ELF-1 (cell line): ENCODE measurements at regions not wholly inside any gene's neighbourhood (a gene's known extent, or its start where the extent isn't known, plus 50 kb on each side); places are given as distances from the start of the nearest gene placed in this dataset.
"Not testable (repeated sequence)": the region's sequence is repeated elsewhere in the genome, so short reads cannot be mapped to it uniquely, and the experiment has no call there.

Source experiments
- DNase-seq: peaks from one replicate; pipeline ENCODE4 v3.0.0-alpha.2; 2016; ENCODE audit warnings: low read depth, low spot score

GRCh38 chr5:17966640-17967402, 332.6 kb downstream of the TAF11L14 start:
- DNase-seq: no peak

DNA sequence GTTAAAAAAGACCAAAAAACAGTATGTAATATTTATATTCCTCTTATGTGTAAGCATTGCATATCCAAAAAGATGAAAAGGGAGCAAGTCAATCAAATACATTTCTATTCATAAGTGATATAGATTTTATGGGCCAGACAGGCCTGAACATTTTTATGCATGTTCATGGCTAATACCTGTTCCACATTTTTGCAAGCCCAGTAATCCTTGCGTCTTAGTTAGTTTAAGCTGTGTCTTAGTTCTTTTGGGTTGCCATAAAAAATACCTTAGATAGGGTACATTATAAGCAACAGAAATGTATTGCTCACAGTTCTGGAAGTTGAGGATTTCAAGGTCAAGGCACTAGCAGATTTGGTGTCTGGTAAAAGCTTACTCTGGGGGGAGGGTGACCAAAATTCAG, 342.1 kb downstream of the TAF11L14 start:
- DNase-seq: no peak

- DNase-seq: no peak
These were observed 344.7 kb downstream of the TAF11L14 start for GRCh38 chr5:17978954-17979353.

DNA sequence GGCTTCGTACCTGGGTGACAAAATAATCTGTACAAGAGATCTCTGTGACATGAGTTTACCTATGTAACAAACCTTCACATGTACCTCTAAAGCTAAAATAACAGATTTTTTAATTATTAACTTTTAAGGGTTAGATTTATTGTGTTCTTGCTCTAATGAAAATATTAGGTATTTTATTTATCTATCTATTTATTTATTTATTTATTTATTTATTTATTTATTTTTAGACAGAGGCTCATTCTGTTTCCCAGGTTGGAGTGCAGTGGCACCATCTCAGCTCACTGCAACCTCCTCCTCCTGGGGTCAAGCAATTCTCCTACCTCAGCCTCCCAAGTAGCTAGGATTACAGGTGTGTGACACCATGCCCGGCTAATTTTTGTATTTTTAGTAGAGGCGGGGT, 348.4 kb downstream of the TAF11L14 start:
- DNase-seq: not testable (repeated sequence)

DNA sequence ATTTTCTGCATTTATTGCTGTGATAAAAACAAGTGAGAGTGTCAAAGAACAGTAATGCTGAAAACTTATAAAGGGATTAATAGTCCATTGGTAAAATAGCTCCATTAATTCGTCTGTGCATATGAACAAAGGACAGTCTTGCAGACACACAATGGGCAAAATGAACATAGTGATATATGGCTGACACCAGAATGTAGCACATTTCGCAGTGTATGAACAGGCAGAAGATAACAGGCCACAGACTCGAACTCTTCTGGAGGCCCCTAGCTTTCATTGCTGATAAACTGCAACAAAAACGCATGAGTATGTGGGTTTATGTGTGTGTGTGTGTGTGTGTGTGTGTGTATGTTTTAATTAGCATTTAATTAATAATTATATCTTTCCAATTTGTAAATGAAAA, 354.8 kb downstream of the TAF11L14 start:
- DNase-seq: no peak

DNA sequence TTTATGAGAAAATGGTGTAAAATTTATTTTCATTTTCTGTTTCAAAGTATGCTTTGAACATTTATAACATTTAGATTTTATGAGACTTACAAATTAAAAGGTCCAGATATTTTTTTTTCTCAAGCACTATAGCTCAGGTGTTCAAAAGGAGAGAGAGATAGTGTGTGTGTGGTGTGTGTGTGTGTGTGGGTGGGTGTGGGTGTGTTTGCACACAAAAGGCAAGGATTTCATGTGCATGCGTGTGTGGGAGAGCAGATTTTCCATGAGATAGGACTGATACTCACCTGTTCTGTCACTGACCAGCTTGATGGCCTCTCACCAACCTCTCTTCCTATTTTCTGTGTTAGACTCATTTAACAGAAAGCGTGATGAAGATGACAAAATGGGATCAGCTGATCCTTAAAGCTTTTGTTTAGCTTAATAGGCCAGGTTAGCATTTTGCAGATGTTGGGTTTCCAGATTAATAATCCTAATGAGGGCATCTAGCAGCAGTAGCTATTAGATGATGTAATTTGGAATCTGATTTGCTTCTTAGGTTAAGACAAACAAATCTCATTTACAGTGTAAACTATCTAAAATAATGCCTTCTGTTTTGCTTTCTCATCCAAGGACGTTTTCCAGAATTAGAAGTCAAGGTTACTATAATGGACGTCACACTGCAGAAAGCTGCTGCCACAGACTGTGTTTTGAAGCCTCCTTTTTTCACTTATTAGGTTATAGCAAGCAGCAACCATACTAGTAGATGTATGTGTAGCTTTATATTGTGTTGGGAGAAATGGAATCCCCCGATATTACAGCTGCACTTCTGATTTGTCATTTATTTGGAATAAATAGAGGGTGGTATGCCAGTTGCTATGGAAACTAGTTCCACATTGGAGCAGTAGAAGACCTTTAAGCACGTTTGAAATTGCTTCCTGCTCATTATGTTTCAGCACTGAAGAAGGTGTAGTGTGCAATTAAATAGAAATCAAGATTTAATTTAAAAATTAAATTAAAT, 355.6 kb downstream of the TAF11L14 start:
- DNase-seq: no peak

GRCh38 chr5:17991775-17992174, 357.5 kb downstream of the TAF11L14 start:
- DNase-seq: no peak

DNA sequence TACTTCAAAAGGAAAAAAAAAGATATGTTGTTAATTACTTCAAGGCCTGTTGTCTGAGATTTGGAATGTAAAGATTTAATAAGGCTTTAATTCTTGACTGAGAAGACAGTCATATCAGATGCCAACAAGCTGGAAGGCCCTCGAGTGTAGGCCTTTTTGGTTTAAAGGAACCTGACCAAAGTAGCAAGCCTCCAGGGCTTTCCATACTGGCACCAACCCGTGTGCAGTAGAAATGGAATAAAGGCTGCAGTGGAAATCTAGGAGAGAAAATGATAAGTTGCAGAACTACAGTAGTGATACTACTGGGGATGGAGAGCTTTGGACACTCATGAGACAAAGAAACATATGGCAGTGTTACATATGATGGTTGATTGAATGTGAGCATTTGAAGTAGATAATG, 358.0 kb downstream of the TAF11L14 start:
- no peak for DNase-seq

- DNase-seq: no peak
These were observed 361.7 kb downstream of the TAF11L14 start for GRCh38 chr5:17995997-17996396.

- no peak for DNase-seq
These were observed 365.6 kb downstream of the TAF11L14 start for GRCh38 chr5:17999858-18000257.

GRCh38 chr5:18000744-18001143, 366.5 kb downstream of the TAF11L14 start:
- DNase-seq: no peak

DNA sequence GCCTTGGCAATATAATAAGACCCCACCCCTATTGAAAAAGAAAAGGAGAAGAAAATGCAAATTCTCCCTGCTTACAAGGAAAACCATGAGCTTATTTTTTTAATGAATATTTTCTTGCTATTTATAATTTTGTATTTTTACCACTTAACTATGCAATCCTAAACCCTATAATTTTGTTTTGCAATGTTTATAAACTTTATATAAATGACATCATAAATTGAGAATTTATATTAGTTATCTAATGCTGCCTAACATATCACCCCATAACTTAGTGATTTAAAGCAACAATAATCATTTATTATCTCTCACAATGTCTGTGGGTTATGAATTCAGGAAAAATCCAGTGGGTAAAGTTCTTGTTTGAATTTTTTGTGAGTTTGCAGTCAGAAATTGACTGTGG, 369.1 kb downstream of the TAF11L14 start:
- DNase-seq: no peak

DNA sequence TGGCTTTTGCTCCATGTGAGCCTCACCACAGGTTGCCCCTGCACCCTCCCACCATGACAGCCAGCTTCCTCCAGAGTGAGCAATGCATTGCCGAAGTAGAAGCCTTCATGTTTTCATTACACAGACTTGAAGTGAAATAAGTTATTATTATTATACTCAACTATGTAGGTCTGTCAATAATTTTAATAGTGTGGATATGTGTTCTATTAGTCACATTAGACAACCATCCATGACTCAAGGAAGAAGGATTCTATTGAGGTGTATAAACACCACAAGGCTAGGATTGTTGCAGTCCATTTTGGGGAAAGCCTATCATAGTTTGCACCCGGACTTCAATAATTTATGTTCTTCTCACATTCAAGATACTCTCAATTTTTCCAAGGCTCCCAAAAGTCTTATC, 369.5 kb downstream of the TAF11L14 start:
- DNase-seq: no peak

DNA sequence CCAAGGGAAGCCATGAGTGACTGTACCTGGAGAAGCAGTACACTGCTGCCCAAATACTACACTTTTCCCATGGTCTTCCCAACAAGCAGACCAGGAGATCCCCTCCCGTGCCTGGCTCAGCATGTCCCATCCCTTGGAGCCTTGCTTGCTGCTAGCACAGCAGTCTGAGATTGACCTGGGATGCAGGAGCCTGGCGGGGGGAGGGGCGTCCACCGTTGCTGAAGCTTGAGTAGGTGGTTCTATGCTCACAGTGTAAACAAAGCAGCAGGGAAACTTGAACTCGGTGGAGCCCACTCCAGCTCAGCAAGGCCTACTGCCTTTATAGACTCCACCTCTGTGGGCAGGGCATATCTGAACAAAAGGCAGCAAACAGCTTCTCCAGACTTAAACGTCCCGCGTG, 372.0 kb downstream of the TAF11L14 start:
- not testable (repeated sequence) for DNase-seq

DNA sequence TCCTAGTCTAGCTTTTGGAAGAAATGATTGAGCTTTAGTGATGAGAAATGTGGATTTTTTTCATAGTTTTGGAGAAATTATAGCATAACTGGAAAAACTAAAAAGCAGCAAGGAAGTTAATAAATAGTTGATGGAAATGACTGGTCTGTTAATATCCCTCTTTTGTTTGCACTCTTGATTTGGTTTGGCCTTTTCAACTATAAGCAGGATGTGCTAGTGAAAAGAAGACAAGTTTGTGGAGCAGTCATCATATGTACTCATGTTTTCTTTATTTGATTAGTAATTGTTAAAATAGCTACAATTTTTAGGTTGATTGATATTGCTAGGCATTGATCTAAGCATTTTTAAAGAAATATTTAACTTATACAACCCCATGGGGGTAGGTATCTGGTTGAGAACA, 374.7 kb downstream of the TAF11L14 start:
- DNase-seq: no peak

GRCh38 chr5:18010053-18010452, 375.8 kb downstream of the TAF11L14 start:
- DNase-seq: no peak

- DNase-seq: no peak
These were observed 384.2 kb downstream of the TAF11L14 start for GRCh38 chr5:18018472-18018871.

GRCh38 chr5:18023275-18023674, 389.0 kb downstream of the TAF11L14 start:
- DNase-seq: no peak

- no peak for DNase-seq
These were observed 389.7 kb downstream of the TAF11L14 start for GRCh38 chr5:18023986-18024385.

GRCh38 chr5:18024542-18024941, 390.3 kb downstream of the TAF11L14 start:
- no peak for DNase-seq

DNA sequence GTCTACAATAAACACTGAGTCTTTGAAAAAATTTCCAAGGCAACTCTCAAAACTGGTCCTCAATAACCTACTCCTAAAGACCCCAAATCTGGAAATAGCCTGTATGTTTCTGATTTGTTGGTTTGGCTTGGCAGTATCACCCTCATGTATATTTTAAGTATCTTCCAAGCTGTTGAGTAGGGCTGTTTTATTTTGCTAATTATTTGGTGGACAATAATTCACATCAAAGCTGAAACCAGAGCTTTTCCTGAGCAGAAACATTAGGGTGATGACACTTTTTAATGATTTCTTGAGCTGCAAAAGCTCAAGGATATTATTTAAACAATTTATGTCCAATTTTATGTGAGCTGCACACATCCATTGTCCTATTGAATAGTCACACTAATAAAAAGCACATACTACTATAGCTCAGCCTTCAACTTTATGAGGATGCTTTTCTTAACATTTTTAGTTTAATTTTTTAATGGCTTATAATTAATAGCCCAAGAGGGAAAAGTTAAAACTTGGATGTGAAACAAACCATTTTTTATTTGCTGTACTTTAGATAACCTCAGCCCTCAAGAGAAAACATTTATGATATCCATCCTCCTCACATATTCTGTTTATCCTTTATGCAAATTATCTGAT, 393.1 kb downstream of the TAF11L14 start:
- no peak for DNase-seq

GRCh38 chr5:18028036-18028435, 393.8 kb downstream of the TAF11L14 start:
- no peak for DNase-seq
